GM12878 (cell line): ENCODE measurements at regions not wholly inside any gene's neighbourhood (a gene's known extent, or its start where the extent isn't known, plus 50 kb on each side); places are given as distances from the start of the nearest gene placed in this dataset.

ENCODE experiments used
- ATAC-seq: fragments of 200-7000 bp; cut with Tn5 transposase; 3 replicates; pipeline ENCODE4 v1.9.1; 2020; ENCODE audit warnings: mild to moderate bottlenecking, moderate library complexity
- BruUV-seq: library from RNA; stranded (reverse); fragments of 400-500 nt; replicated peaks from 2 replicates; lab custom pipeline; 2021; lab: Mats Ljungman, UMichigan
- CTCF ChIA-PET: fragments of 300-600 bp; sonication (Branson Sonifier 250); formaldehyde crosslinking; extraction: SDS; loops from one replicate; lab custom pipeline; 2021; ENCODE audit warnings: inconsistent platforms; lab: Yijun Ruan, JAX
- POLR2A ChIA-PET: fragments of 350-600 bp; formaldehyde crosslinking; extraction: SDS; loops from one replicate; lab custom pipeline; 2021; ENCODE audit warnings: inconsistent platforms; lab: Charles Lee
- RAD21 ChIA-PET: fragments of 300-600 bp; sonication (Branson Sonifier 250); formaldehyde crosslinking; loops from one replicate; lab custom pipeline; 2023; ENCODE audit warnings: antibody characterized with exemption; ENCODE audit not compliant: unreplicated experiment; lab: Charles Lee
- SMC1A ChIA-PET: fragments of 300-600 bp; sonication (Branson Sonifier 250); formaldehyde crosslinking; loops from one replicate; lab custom pipeline; 2023; ENCODE audit not compliant: unreplicated experiment, uncharacterized antibody; lab: Charles Lee
- DNase-seq: peaks from one replicate; pipeline ENCODE4 v3.0.0-alpha.2; 2011; ENCODE audit warnings: low read depth, low spot score
- FAIRE-seq: peaks from 3 replicates; lab custom pipeline; 2011; peaks lifted over from hg19 to GRCh38; lab: Jason Lieb, UNC
- H2AFZ ChIP-seq: 2 replicates; pipeline ENCODE4 v1.6.0; 2011; ENCODE audit warnings: low read depth, low read length, control low read depth; ENCODE audit not compliant: control insufficient read depth
- H3K27ac ChIP-seq: 2 replicates; pipeline ENCODE4 v1.5.1; 2011; ENCODE audit warnings: control low read depth; ENCODE audit not compliant: control insufficient read depth, insufficient read depth
- H3K27me3 ChIP-seq, 2 experiments: replicated peaks in 1 of 2; 2 replicates each; pipeline versions ENCODE4 v1.6.0 to v1.6.1; 2011; ENCODE audit warnings: low read length in 1 of 2; ENCODE audit not compliant: control insufficient read depth in 2 of 2, insufficient read depth in 2 of 2
- H3K36me3 ChIP-seq, 2 experiments: 2 replicates each; pipeline ENCODE4 v1.5.1; 2011; ENCODE audit warnings: low read length in 1 of 2; ENCODE audit not compliant: control insufficient read depth in 2 of 2, insufficient read depth in 2 of 2
- H3K4me1 ChIP-seq: 2 replicates; pipeline ENCODE4 v1.6.1; 2011; ENCODE audit warnings: mild to moderate bottlenecking, low read length, moderate library complexity, mixed read lengths; ENCODE audit not compliant: control insufficient read depth, insufficient read depth
- H3K4me2 ChIP-seq: 2 replicates; pipeline ENCODE4 v1.6.0; 2011; ENCODE audit warnings: control low read depth; ENCODE audit not compliant: control insufficient read depth, insufficient read depth
- H3K4me3 ChIP-seq: fragments of 200-600 bp; sonication (generic); 2 replicates; pipeline ENCODE4 v1.5.1; 2016
- H3K79me2 ChIP-seq: 2 replicates; pipeline ENCODE4 v1.6.0; 2011; ENCODE audit warnings: low read length; ENCODE audit not compliant: control insufficient read depth, insufficient read depth
- H3K9ac ChIP-seq: 2 replicates; pipeline ENCODE4 v1.8.0; 2011; ENCODE audit warnings: low read length, control low read depth, mixed read lengths; ENCODE audit not compliant: control insufficient read depth, insufficient read depth
- H3K9me3 ChIP-seq: replicated peaks from 3 replicates; pipeline ENCODE4 v1.5.1; 2011; ENCODE audit warnings: mild to moderate bottlenecking, low read length; ENCODE audit not compliant: control insufficient read depth, insufficient read depth
- H4K20me1 ChIP-seq: 2 replicates; pipeline ENCODE4 v1.6.0; 2011; ENCODE audit not compliant: control insufficient read depth, insufficient read depth
- ATF2 ChIP-seq: IDR thresholded peaks from 2 replicates; pipeline ENCODE4 v1.6.1; 2012; ENCODE audit warnings: low read length, inconsistent platforms
- CEBPZ ChIP-seq: fragments of 150-350 bp; IDR thresholded peaks from 2 replicates; pipeline ENCODE4 v1.6.1; 2016; ENCODE audit warnings: low read depth, low read length
- E2F4 ChIP-seq: IDR thresholded peaks from 2 replicates; pipeline ENCODE4 v1.6.1; 2012; ENCODE audit warnings: low read depth, low read length, improper control_type of control experiment
- GABPA ChIP-seq: IDR thresholded peaks from 2 replicates; pipeline ENCODE4 v1.6.1; 2014; ENCODE audit warnings: antibody characterized with exemption, low read depth, mild to moderate bottlenecking, inconsistent platforms
- KAT2A ChIP-seq: conservative IDR thresholded peaks from 2 replicates; pipeline ENCODE4 v1.6.1; 2011; ENCODE audit warnings: low read depth, low read length; ENCODE audit not compliant: control insufficient read depth
- MLLT1 ChIP-seq: fragments of 450-650 bp; IDR thresholded peaks from 2 replicates; pipeline ENCODE4 v1.6.1; 2016; ENCODE audit warnings: mild to moderate bottlenecking
- MYB ChIP-seq: fragments of 150-350 bp; IDR thresholded peaks from 2 replicates; pipeline ENCODE4 v1.6.1; 2014; ENCODE audit warnings: mild to moderate bottlenecking, low read depth, low read length, borderline replicate concordance
- POLR2AphosphoS2 ChIP-seq: IDR thresholded peaks from 2 replicates; pipeline ENCODE4 v1.6.1; 2011; ENCODE audit warnings: low read depth, mild to moderate bottlenecking, low read length, improper control_type of control experiment, moderate library complexity
- YBX1 ChIP-seq: fragments of 450-650 bp; IDR thresholded peaks from 2 replicates; pipeline ENCODE4 v1.6.1; 2016; ENCODE audit warnings: antibody characterized with exemption
- ZNF24 ChIP-seq: fragments of 450-650 bp; IDR thresholded peaks from 2 replicates; pipeline ENCODE4 v1.6.1; 2017; ENCODE audit warnings: antibody characterized with exemption, mild to moderate bottlenecking
- ZNF274 ChIP-seq: IDR thresholded peaks from one replicate; pipeline ENCODE4 v1.8.0; 2011; ENCODE audit not compliant: insufficient read length, insufficient read depth
- ZZZ3 ChIP-seq: IDR thresholded peaks from 2 replicates; pipeline ENCODE4 v1.6.1; 2011; ENCODE audit warnings: low read depth; ENCODE audit not compliant: control insufficient read depth, insufficient read length
- WGBS: methylation state at CpG from one replicate; pipeline ENCODE4 v1.1.6; 2016; ENCODE audit warnings: low lambda C conversion rate; ENCODE audit not compliant: insufficient replicate concordance, insufficient coverage; ENCODE audit errors: missing lambda C conversion rate; 5-methylcytosine and 5-hydroxymethylcytosine counted together
- in situ Hi-C: fragments of 300-500 bp; cut with MboI; formaldehyde crosslinking; loops from 9 replicates; pipeline ENCODE4 v1.14.3; 2018; ENCODE audit warnings: mixed read lengths
- intact Hi-C: fragments of 100-400 bp; cut with micrococcal nuclease; formaldehyde crosslinking; loops from one replicate; pipeline ENCODE4 v1.14.2; 2022; ENCODE audit not compliant: unreplicated experiment

- CTCF ChIA-PET: no interaction called here
These were observed 334.6 kb upstream of the KLHL29 start for GRCh38 chr2:23050388-23050787.

GRCh38 chr2:23053601-23054000 is 331.4 kb upstream of the KLHL29 start:
- Histone ChIP-seq H3K4me2 (no peak overlapping the region), H3K9ac (no peak overlapping the region), H3K36me3 (no peaks in the 10 kb centered on the region), H4K20me1 (no peaks in the 10 kb centered on the region), H3K4me3 (no peak overlapping the region), H3K79me2 (no peaks in the 10 kb centered on the region), H3K27me3 (peaks cover 0 to 3% of the 10 kb centered on the region in 2 experiments; a peak in 1 of 4 replicates), H3K4me1 (no peaks in the 10 kb centered on the region), H3K27ac (no peak overlapping the region), H2AFZ (no peak overlapping the region), H3K9me3 (no peaks in the 10 kb centered on the region)
- no TSS peak for BruUV-seq
- ATAC-seq (no peak), FAIRE-seq (no peak), DNase-seq (no peak)
- ChIA-PET RAD21 (no interaction called here), POLR2A (no interaction called here), SMC1A (no interaction called here), CTCF (no interaction called here)
- WGBS: 52% methylated on average over 2 of the region's 2 CpGs
- intact Hi-C loops (no loop called here), in situ Hi-C loops (no loop called here)
- TF ChIP-seq ATF2: no peak
- no peak for TF ChIP-seq POLR2AphosphoS2
- TF ChIP-seq KAT2A: no peak
- no peak for TF ChIP-seq MLLT1
- TF ChIP-seq YBX1: no peak
- no peak for TF ChIP-seq CEBPZ
- no peak for TF ChIP-seq GABPA
- no peak for TF ChIP-seq MYB
- TF ChIP-seq ZNF274: no peak
- no peak for TF ChIP-seq E2F4

More at GRCh38 chr2:23050388-23050787, 334.6 kb upstream of the KLHL29 start:
- in situ Hi-C loops: no loop called here
- WGBS: 21% methylated on average over 2 of the region's 2 CpGs
- no peak for FAIRE-seq
- H3K27me3 ChIP-seq: 0 out of 4 replicates have a peak, but pooled peaks cover 0 to 3% of the 10 kb centered on the region in 2 experiments
- no peaks in the 10 kb centered on the region for H3K9me3 ChIP-seq
- H2AFZ ChIP-seq: no peak overlapping the region
- no peak for DNase-seq
- POLR2A ChIA-PET: no interaction called here
- SMC1A ChIA-PET: no interaction called here
- H3K4me2 ChIP-seq: no peak overlapping the region
- no peaks in the 10 kb centered on the region for H3K79me2 ChIP-seq
- no peak overlapping the region for H3K4me3 ChIP-seq
- H4K20me1 ChIP-seq: no peaks in the 10 kb centered on the region
- BruUV-seq: no TSS peak
- H3K9ac ChIP-seq: no peak overlapping the region
- intact Hi-C loops: no loop called here
- H3K4me1 ChIP-seq: no peaks in the 10 kb centered on the region
- TF ChIP-seq ZNF24 (peak; percentile 52; the same call in 1 of the 2 replicates), ZZZ3 (no peak)
- H3K27ac ChIP-seq: no peak overlapping the region
- RAD21 ChIA-PET: no interaction called here
- ATAC-seq: no peak
- H3K36me3 ChIP-seq: no peaks in the 10 kb centered on the region
